ENCODE measurements at regions not wholly inside any gene's neighbourhood (a gene's known extent, or its start where the extent isn't known, plus 50 kb on each side); places are given as distances from the start of the nearest gene placed in this dataset.

GRCh38 chr9:80554856-80555255 lies 983.1 kb downstream of the TLE4 start:
- POLR2A ChIA-PET, result no interaction called here
- no peak overlapping the region for H3K27ac Mint-ChIP-seq
- no peaks in the 10 kb centered on the region for H3K9me3 Mint-ChIP-seq
- no peaks in the 10 kb centered on the region for H3K27me3 Mint-ChIP-seq
- no peak overlapping the region for H3K4me3 Mint-ChIP-seq
- H3K4me1 Mint-ChIP-seq, result no peaks in the 10 kb centered on the region
- DNase-seq, result no peak
- no peaks in the 10 kb centered on the region for H3K36me3 Mint-ChIP-seq
- no peak for ATAC-seq (ENCODE audit: low read depth)

- Mint-ChIP-seq H3K27ac (no peak overlapping the region), H3K27me3 (no peaks in the 10 kb centered on the region), H3K9me3 (no peaks in the 10 kb centered on the region), H3K36me3 (no peaks in the 10 kb centered on the region), H3K4me3 (no peak overlapping the region), H3K4me1 (no peaks in the 10 kb centered on the region)
- ATAC-seq (ENCODE audit: low read depth) (no peak), DNase-seq (no peak)
- POLR2A ChIA-PET, result no interaction called here
These were observed 982.5 kb downstream of the TLE4 start for GRCh38 chr9:80554301-80554700.

- Mint-ChIP-seq H3K9me3 (no peaks in the 10 kb centered on the region), H3K4me3 (no peak overlapping the region), H3K27ac (no peak overlapping the region), H3K27me3 (no peaks in the 10 kb centered on the region), H3K4me1 (no peaks in the 10 kb centered on the region), H3K36me3 (no peaks in the 10 kb centered on the region)
- DNase-seq (no peak), ATAC-seq (ENCODE audit: low read depth) (no peak)
- POLR2A ChIA-PET, result no interaction called here
These were observed 981.2 kb downstream of the TLE4 start for GRCh38 chr9:80552931-80553330.

GRCh38 chr9:80550181-80550580 lies 978.4 kb downstream of the TLE4 start:
- ATAC-seq (ENCODE audit: low read depth) (no peak), DNase-seq (no peak)
- no peaks in the 10 kb centered on the region for H3K4me1 Mint-ChIP-seq
- no peak overlapping the region for H3K27ac Mint-ChIP-seq
- H3K4me3 Mint-ChIP-seq, result no peak overlapping the region
- H3K9me3 Mint-ChIP-seq, result no peaks in the 10 kb centered on the region
- H3K36me3 Mint-ChIP-seq, result no peaks in the 10 kb centered on the region
- POLR2A ChIA-PET, result no interaction called here
- H3K27me3 Mint-ChIP-seq, result no peaks in the 10 kb centered on the region

GRCh38 chr9:80547613-80548012 lies 975.8 kb downstream of the TLE4 start:
- POLR2A ChIA-PET, result no interaction called here
- Mint-ChIP-seq H3K9me3 (peaks cover 1% of the 10 kb centered on the region), H3K4me1 (no peaks in the 10 kb centered on the region), H3K36me3 (no peaks in the 10 kb centered on the region), H3K27ac (no peak overlapping the region), H3K27me3 (no peaks in the 10 kb centered on the region), H3K4me3 (no peak overlapping the region)
- ATAC-seq (ENCODE audit: low read depth) (no peak), DNase-seq (no peak)

- H3K4me1 Mint-ChIP-seq, result no peaks in the 10 kb centered on the region
- no peaks in the 10 kb centered on the region for H3K36me3 Mint-ChIP-seq
- POLR2A ChIA-PET, result no interaction called here
- no peaks in the 10 kb centered on the region for H3K27me3 Mint-ChIP-seq
- DNase-seq (no peak), ATAC-seq (ENCODE audit: low read depth) (no peak)
- H3K9me3 Mint-ChIP-seq, result peaks cover 4% of the 10 kb centered on the region
- no peak overlapping the region for H3K27ac Mint-ChIP-seq
- no peak overlapping the region for H3K4me3 Mint-ChIP-seq
These were observed 968.6 kb downstream of the TLE4 start for GRCh38 chr9:80540387-80540786.

GRCh38 chr9:80538976-80539375 lies 967.2 kb downstream of the TLE4 start:
- H3K27ac Mint-ChIP-seq, result no peak overlapping the region
- POLR2A ChIA-PET, result no interaction called here
- no peak for ATAC-seq (ENCODE audit: low read depth)
- no peak for DNase-seq
- no peaks in the 10 kb centered on the region for H3K36me3 Mint-ChIP-seq
- H3K4me1 Mint-ChIP-seq, result no peaks in the 10 kb centered on the region
- peaks cover 5% of the 10 kb centered on the region for H3K9me3 Mint-ChIP-seq
- H3K27me3 Mint-ChIP-seq, result no peaks in the 10 kb centered on the region
- H3K4me3 Mint-ChIP-seq, result no peak overlapping the region

GRCh38 chr9:80522465-80522864 lies 950.7 kb downstream of the TLE4 start:
- no peaks in the 10 kb centered on the region for H3K4me1 Mint-ChIP-seq
- DNase-seq (no peak), ATAC-seq (ENCODE audit: low read depth) (no peak)
- H3K27ac Mint-ChIP-seq, result no peak overlapping the region
- no peak overlapping the region for H3K4me3 Mint-ChIP-seq
- H3K9me3 Mint-ChIP-seq, result peaks cover 5% of the 10 kb centered on the region
- H3K36me3 Mint-ChIP-seq, result no peaks in the 10 kb centered on the region
- no peaks in the 10 kb centered on the region for H3K27me3 Mint-ChIP-seq
- POLR2A ChIA-PET, result no interaction called here

- H3K9me3 Mint-ChIP-seq, result peaks cover 1% of the 10 kb centered on the region
- H3K4me3 Mint-ChIP-seq, result no peak overlapping the region
- H3K4me1 Mint-ChIP-seq, result no peaks in the 10 kb centered on the region
- H3K27me3 Mint-ChIP-seq, result no peaks in the 10 kb centered on the region
- H3K36me3 Mint-ChIP-seq, result no peaks in the 10 kb centered on the region
- ATAC-seq (ENCODE audit: low read depth), result no peak
- POLR2A ChIA-PET, result no interaction called here
- no peak for DNase-seq
- no peak overlapping the region for H3K27ac Mint-ChIP-seq
These were observed 949.4 kb downstream of the TLE4 start for GRCh38 chr9:80521151-80521550.

GRCh38 chr9:80520231-80520630 lies 948.5 kb downstream of the TLE4 start:
- H3K4me1 Mint-ChIP-seq, result no peaks in the 10 kb centered on the region
- no peak overlapping the region for H3K27ac Mint-ChIP-seq
- H3K36me3 Mint-ChIP-seq, result no peaks in the 10 kb centered on the region
- no peaks in the 10 kb centered on the region for H3K27me3 Mint-ChIP-seq
- POLR2A ChIA-PET, result no interaction called here
- no peak for DNase-seq
- no peak for ATAC-seq (ENCODE audit: low read depth)
- no peak overlapping the region for H3K4me3 Mint-ChIP-seq
- peaks cover 1% of the 10 kb centered on the region for H3K9me3 Mint-ChIP-seq

- H3K4me3 Mint-ChIP-seq, result no peak overlapping the region
- no peaks in the 10 kb centered on the region for H3K36me3 Mint-ChIP-seq
- H3K27me3 Mint-ChIP-seq, result no peaks in the 10 kb centered on the region
- no peak for DNase-seq
- no peak for ATAC-seq (ENCODE audit: low read depth)
- POLR2A ChIA-PET, result no interaction called here
- no peaks in the 10 kb centered on the region for H3K4me1 Mint-ChIP-seq
- H3K9me3 Mint-ChIP-seq, result no peaks in the 10 kb centered on the region
- no peak overlapping the region for H3K27ac Mint-ChIP-seq
These were observed 946.7 kb downstream of the TLE4 start for GRCh38 chr9:80518441-80518840.

GRCh38 chr9:80516679-80517078 lies 944.9 kb downstream of the TLE4 start:
- Mint-ChIP-seq H3K27ac (no peak overlapping the region), H3K36me3 (no peaks in the 10 kb centered on the region), H3K4me1 (no peaks in the 10 kb centered on the region), H3K9me3 (no peaks in the 10 kb centered on the region), H3K4me3 (no peak overlapping the region), H3K27me3 (peaks cover 2% of the 10 kb centered on the region)
- POLR2A ChIA-PET, result no interaction called here
- ATAC-seq (ENCODE audit: low read depth) (no peak), DNase-seq (no peak)

- Mint-ChIP-seq H3K4me3 (no peak overlapping the region), H3K4me1 (no peaks in the 10 kb centered on the region), H3K27me3 (peaks cover 2% of the 10 kb centered on the region), H3K36me3 (no peaks in the 10 kb centered on the region), H3K27ac (no peak overlapping the region), H3K9me3 (no peaks in the 10 kb centered on the region)
- POLR2A ChIA-PET, result no interaction called here
- DNase-seq (no peak), ATAC-seq (ENCODE audit: low read depth) (no peak)
These were observed 937.6 kb downstream of the TLE4 start for GRCh38 chr9:80509358-80509757.

- Mint-ChIP-seq H3K27ac (no peak overlapping the region), H3K9me3 (no peaks in the 10 kb centered on the region), H3K36me3 (no peaks in the 10 kb centered on the region), H3K4me3 (no peak overlapping the region), H3K27me3 (peaks cover 2% of the 10 kb centered on the region), H3K4me1 (no peaks in the 10 kb centered on the region)
- POLR2A ChIA-PET, result no interaction called here
- ATAC-seq (ENCODE audit: low read depth) (no peak), DNase-seq (no peak)
These were observed 935.8 kb downstream of the TLE4 start for GRCh38 chr9:80507611-80508010.

- no peak for DNase-seq
- Mint-ChIP-seq H3K27me3 (no peaks in the 10 kb centered on the region), H3K27ac (no peak overlapping the region), H3K4me3 (no peak overlapping the region), H3K36me3 (no peaks in the 10 kb centered on the region), H3K9me3 (no peaks in the 10 kb centered on the region), H3K4me1 (no peaks in the 10 kb centered on the region)
- POLR2A ChIA-PET, result no interaction called here
- no peak for ATAC-seq (ENCODE audit: low read depth)
These were observed 933.0 kb downstream of the TLE4 start for GRCh38 chr9:80504601-80505230.

All from activated naive CD8-positive, alpha-beta T cell treated with anti-CD3 and anti-CD28 coated beads, Interleukin-2, amount 10 ng/mL, durations not matched to agents 7 days and 5 days (primary cell).